ENCODE measurements at regions not wholly inside any gene's neighbourhood (a gene's known extent, or its start where the extent isn't known, plus 50 kb on each side); places are given as distances from the start of the nearest gene placed in this dataset.

DNA sequence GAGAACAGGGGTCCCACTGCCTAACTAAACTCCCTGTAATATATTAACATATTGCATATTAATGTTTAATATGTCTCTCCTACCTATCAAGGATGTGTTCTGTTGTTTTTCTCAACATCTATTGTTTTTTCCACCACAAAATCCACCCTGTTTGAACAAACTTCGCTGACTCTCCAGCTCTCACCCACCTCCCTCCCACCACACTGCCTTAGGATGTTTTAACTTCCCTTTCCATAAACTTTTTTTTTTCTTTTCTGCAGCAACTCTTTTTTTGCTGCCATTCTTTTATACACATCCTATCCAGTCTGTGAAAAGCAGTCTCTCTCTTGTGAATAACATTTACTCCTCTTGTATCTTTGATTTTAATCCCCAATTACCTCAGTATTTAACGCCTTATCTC is 226.1 kb downstream of the PCDH7 start:
- no peak for DNase-seq (ENCODE audit: extremely low spot score)
- TF ChIP-seq CTCF (IDR thresholded peaks at IDR 0.05; ENCODE audit: control extremely low read depth, extremely low read depth, low read depth, missing control alignments): no peak
- POLR2A ChIA-PET: no interaction called here
- CTCF ChIA-PET: no interaction called here

DNA sequence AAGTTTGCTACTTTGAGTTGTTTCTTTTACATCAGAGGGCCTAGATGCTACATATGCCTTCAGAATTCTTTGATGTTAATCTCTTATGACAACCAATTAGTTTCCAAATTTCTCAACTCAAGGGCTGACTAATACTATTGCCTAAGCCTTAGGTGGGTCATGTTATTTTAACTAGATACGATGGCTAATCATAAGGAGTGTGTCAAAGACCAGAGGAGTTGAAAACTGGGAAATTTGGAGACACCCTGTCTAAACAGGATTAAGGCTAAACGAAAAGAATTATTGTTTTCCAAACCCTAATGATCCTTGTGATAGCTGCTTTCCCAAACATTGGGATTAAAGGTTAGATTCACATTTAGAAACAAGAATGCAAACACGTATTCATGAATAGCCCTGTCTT is 228.5 kb downstream of the PCDH7 start:
- ChIA-PET CTCF (no interaction called here), POLR2A (no interaction called here)
- no peak for DNase-seq (ENCODE audit: extremely low spot score)
- no peak for TF ChIP-seq CTCF (IDR thresholded peaks at IDR 0.05; ENCODE audit: control extremely low read depth, extremely low read depth, low read depth, missing control alignments)

DNA sequence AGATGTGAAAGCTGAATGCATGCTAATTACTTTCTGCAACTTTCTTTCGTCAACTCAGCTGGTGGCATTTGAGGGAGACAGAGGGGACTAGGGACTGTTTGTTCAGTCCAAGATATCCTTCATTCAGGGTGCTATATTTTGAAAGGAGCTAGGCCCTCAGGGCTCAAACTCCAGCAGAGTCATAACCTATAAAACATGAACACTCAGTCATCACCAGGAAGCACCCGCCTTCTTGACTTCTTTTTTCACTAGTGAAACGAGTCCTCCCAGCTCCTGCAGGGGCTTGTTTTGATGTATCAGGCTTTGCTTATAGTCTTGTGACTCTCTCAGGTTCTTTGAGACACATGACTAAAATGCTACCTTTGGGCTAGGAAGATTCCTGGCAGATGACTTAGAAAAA is 230.6 kb downstream of the PCDH7 start:
- ChIA-PET CTCF (interaction anchor here (0.9 to 1.5 kb wide), 2 partner anchors 9 to 14 kb away, joined by 3 read pairs; no protein-coding TSS in a partner anchor), POLR2A (no interaction called here)
- DNase-seq (ENCODE audit: extremely low spot score): no peak
- TF ChIP-seq CTCF (IDR thresholded peaks at IDR 0.05; ENCODE audit: control extremely low read depth, extremely low read depth, low read depth, missing control alignments): no peak

- no peak for DNase-seq (ENCODE audit: extremely low spot score)
- TF ChIP-seq CTCF (IDR thresholded peaks at IDR 0.05; ENCODE audit: control extremely low read depth, extremely low read depth, low read depth, missing control alignments): no peak
- CTCF ChIA-PET: interaction anchor here (1.4 kb wide), 2 partner anchors 9 to 15 kb away, joined by 3 read pairs; no protein-coding TSS in a partner anchor
- POLR2A ChIA-PET: no interaction called here
These were observed 232.5 kb downstream of the PCDH7 start for GRCh38 chr4:30952526-30953219.

DNA sequence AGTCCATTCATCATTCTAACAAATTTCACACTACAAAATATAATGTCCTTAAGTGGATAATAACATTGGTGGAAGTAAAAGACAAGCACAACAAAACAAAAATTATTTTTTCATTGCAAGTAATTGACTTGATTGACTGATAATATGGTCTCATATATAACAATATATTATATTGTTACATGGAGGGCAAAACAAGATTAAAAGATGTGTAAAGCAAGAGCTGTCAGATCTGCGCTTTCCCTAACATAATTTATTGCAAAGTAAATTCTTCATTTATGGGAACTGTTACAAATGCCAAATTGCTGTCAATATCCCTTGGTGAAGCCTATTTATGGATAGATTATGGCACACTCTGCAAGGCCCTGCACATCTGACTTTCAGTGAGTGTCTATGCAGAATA is 233.6 kb downstream of the PCDH7 start:
- ChIA-PET CTCF (interaction anchor here (1.4 kb wide), 1 partner anchor 10 kb away, joined by 3 read pairs; no protein-coding TSS in a partner anchor), POLR2A (no interaction called here)
- no peak for TF ChIP-seq CTCF (IDR thresholded peaks at IDR 0.05; ENCODE audit: control extremely low read depth, extremely low read depth, low read depth, missing control alignments)
- no peak for DNase-seq (ENCODE audit: extremely low spot score)

- ChIA-PET CTCF (no interaction called here), POLR2A (no interaction called here)
- DNase-seq (ENCODE audit: extremely low spot score): no peak
- TF ChIP-seq CTCF (IDR thresholded peaks at IDR 0.05; ENCODE audit: control extremely low read depth, extremely low read depth, low read depth, missing control alignments): no peak
These were observed 236.7 kb downstream of the PCDH7 start for GRCh38 chr4:30956916-30957315.
